ENCODE measurements at regions not wholly inside any gene's neighbourhood (a gene's known extent, or its start where the extent isn't known, plus 50 kb on each side); places are given as distances from the start of the nearest gene placed in this dataset.

DNA sequence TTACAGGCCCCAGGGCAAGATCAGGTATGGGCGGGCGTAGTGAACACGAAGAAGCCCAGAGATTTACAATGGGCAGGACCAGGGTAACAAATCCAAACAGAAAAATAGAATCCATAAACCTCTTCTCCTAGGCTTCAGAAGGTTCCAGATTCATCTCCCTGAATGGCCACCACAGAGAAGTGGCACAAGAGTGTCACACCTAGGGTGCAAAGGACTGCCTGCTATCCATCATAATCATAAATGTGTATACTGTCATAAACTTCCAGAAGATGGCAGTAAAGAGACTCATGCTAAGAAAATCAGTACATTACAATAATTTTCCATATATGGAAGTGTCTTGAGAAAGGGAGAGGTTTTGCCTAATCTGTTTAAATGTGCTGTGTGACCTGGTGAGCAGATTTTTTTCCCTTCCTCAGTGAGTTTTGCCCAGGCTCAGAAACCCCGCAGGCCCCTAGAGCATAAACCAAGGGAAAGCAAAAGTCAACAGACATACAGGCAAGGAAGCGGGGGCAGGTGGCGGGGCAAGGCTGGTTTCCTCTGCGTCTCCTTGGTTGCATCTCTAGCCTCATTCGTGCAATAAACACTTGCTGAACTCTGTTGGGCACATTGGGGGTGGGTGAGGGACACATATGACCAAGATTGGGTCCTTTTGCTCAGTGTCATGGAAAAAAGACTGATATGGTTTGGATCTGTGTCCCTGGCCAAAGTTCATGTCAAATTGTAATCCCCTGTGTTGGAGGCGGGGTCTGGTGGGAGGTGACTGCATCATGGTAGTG lies 92.0 kb upstream of the CDH5 start:
- FAIRE-seq (no peak), DNase-seq (ENCODE audit: low spot score) (peak; percentile 20), ATAC-seq (0 out of 3 replicates have a peak, but pooled peaks have one; percentile 5)
- no peaks in the 10 kb centered on the region for H3K36me3 ChIP-seq (replicated peaks in 1 of 2; ENCODE audit: control insufficient read depth in 1 of 2, insufficient read depth in 2 of 2, low read length in 2 of 2)
- H4K20me1 ChIP-seq (ENCODE audit: insufficient read depth, low read length) = no peaks in the 10 kb centered on the region
- 0 out of 2 replicates have a peak, but pooled peaks cover 4% of the 10 kb centered on the region for H3K4me1 ChIP-seq (ENCODE audit: insufficient read depth, low read length)
- no peak overlapping the region for H3K9ac ChIP-seq (ENCODE audit: insufficient read depth, low read depth, low read length)
- in situ Hi-C loops (cut with HindIII; ENCODE audit: extremely low pct_ligation_motif_present, low pct_unique_long_range_greater_than_20kb) (no loop called here), intact Hi-C loops (cut with micrococcal nuclease; ENCODE audit: unreplicated experiment) (no loop called here)
- no peaks in the 10 kb centered on the region for H3K79me2 ChIP-seq (ENCODE audit: insufficient read depth, low read length)
- TF ChIP-seq SRF (IDR thresholded peaks at IDR 0.05; ENCODE audit: low read depth, low read length) = peak; percentile 54; the same call in 1 of the 2 replicates
- TF ChIP-seq, protein P1, sequence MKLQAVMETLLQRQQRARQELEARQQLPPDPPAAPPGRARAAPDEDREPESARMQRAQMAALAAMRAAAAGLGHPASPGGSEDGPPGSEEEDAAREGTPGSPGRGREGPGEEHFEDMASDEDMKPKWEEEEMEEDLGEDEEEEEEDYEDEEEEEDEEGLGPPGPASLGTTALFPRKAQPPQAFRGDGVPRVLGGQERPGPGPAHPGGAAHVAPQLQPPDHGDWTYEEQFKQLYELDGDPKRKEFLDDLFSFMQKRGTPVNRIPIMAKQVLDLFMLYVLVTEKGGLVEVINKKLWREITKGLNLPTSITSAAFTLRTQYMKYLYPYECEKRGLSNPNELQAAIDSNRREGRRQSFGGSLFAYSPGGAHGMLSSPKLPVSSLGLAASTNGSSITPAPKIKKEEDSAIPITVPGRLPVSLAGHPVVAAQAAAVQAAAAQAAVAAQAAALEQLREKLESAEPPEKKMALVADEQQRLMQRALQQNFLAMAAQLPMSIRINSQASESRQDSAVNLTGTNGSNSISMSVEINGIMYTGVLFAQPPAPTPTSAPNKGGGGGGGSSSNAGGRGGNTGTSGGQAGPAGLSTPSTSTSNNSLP (IDR thresholded peaks at IDR 0.05; ENCODE audit: low read depth, low read length) = no peak
- CTCF ChIA-PET (ENCODE audit: low intra/inter-chr PET ratio, low total read pairs) = interaction anchor here (1.4 kb wide), 1 partner anchor 44 kb away, joined by 3 read pairs; no protein-coding TSS in a partner anchor
- no peak overlapping the region for H3K4me3 ChIP-seq (replicated peaks in 1 of 3; ENCODE audit: insufficient read depth in 1 of 3, low read depth in 2 of 3, low read length in 3 of 3)
- H2AFZ ChIP-seq (ENCODE audit: low read length) = no peak overlapping the region
- BruUV-seq (replicated peaks) = no TSS peak
- 41% methylated on average over 9 of the region's 9 CpGs for WGBS (ENCODE audit: low lambda C conversion rate)
- peaks cover 3 to 27% of the 10 kb centered on the region in 2 experiments; a peak in 4 of 5 replicates for H3K27me3 ChIP-seq (ENCODE audit: control insufficient read depth in 1 of 2, insufficient read depth in 2 of 2, low read length in 2 of 2)
- no peaks in the 10 kb centered on the region for H3K9me3 ChIP-seq (ENCODE audit: low read length)
- H3K4me2 ChIP-seq (ENCODE audit: low read depth, low read length) = no peak overlapping the region
- POLR2A ChIA-PET = no interaction called here
- no peak overlapping the region for H3K27ac ChIP-seq (ENCODE audit: extremely low read length, insufficient read depth, low read length)

DNA sequence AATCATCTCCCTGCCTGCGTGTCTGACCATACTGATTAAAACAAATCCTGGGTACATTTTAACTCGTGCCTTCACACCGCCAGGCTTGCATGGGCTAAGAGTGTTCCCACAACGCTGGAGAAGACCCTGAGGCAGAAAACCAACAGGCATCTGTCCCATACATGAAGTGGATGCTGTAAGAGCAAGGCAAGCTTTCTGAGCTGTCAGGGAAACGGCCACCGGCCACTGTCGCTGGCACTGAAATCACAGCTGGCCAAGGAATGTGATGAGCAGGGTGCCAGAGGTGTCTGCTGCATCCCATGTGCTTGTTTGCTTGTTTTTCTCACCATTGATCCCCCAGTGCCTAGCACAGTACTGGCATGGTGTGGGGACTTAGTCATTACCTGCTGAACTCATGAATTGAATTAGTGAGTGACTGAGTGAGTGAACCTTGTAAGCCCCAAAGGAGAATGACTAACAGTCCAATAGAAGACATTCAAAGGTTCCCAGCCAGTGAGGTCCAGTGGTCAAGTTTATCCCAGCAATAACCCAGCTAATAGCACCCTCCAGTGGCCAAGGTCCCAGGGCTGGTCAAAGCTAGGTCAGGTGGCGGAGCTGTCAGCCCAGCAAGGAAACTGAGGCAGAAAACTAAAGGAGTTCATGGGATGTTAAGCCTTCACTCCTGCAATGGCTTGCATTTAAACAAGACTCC lies 92.7 kb upstream of the CDH5 start:
- ATAC-seq (no peak), DNase-seq (ENCODE audit: low spot score) (no peak), FAIRE-seq (no peak)
- 9% methylated on average over 8 of the region's 8 CpGs for WGBS (ENCODE audit: low lambda C conversion rate)
- TF ChIP-seq STAG1 (CRISPR knock-in tag; IDR thresholded peaks at IDR 0.05) (peak; percentile 33; the same call in 1 of the 2 replicates), PHF5A (CRISPR knock-in tag; IDR thresholded peaks at IDR 0.05; ENCODE audit: low read depth, unreplicated experiment) (no peak)
- ChIA-PET CTCF (ENCODE audit: low intra/inter-chr PET ratio, low total read pairs) (no interaction called here), POLR2A (no interaction called here)
- intact Hi-C loops (cut with micrococcal nuclease; ENCODE audit: unreplicated experiment) = no loop called here
- Histone ChIP-seq H3K4me2 (ENCODE audit: low read depth, low read length) (no peak overlapping the region), H3K36me3 (replicated peaks in 1 of 2; ENCODE audit: control insufficient read depth in 1 of 2, insufficient read depth in 2 of 2, low read length in 2 of 2) (no peaks in the 10 kb centered on the region), H4K20me1 (ENCODE audit: insufficient read depth, low read length) (no peaks in the 10 kb centered on the region), H3K4me3 (replicated peaks in 1 of 3; ENCODE audit: insufficient read depth in 1 of 3, low read depth in 2 of 3, low read length in 3 of 3) (no peak overlapping the region), H3K27ac (ENCODE audit: extremely low read length, insufficient read depth, low read length) (no peak overlapping the region), H3K9me3 (ENCODE audit: low read length) (no peaks in the 10 kb centered on the region), H3K4me1 (ENCODE audit: insufficient read depth, low read length) (0 out of 2 replicates have a peak, but pooled peaks cover 4% of the 10 kb centered on the region), H2AFZ (ENCODE audit: low read length) (no peak overlapping the region), H3K27me3 (ENCODE audit: control insufficient read depth in 1 of 2, insufficient read depth in 2 of 2, low read length in 2 of 2) (peaks cover 3 to 34% of the 10 kb centered on the region in 2 experiments; a peak in 4 of 5 replicates), H3K9ac (ENCODE audit: insufficient read depth, low read depth, low read length) (no peak overlapping the region), H3K79me2 (ENCODE audit: insufficient read depth, low read length) (no peaks in the 10 kb centered on the region)
- BruUV-seq (replicated peaks) = no TSS peak
- in situ Hi-C loops (cut with HindIII; ENCODE audit: extremely low pct_ligation_motif_present, low pct_unique_long_range_greater_than_20kb) = no loop called here
